ENCODE measurements at regions not wholly inside any gene's neighbourhood (a gene's known extent, or its start where the extent isn't known, plus 50 kb on each side); places are given as distances from the start of the nearest gene placed in this dataset.
"Not testable (repeated sequence)": the region's sequence is repeated elsewhere in the genome, so short reads cannot be mapped to it uniquely, and the experiment has no call there.

GRCh38 chr7:51918581-51918980 is 602.0 kb upstream of the COBL start:
- Histone ChIP-seq H3K27ac (ENCODE audit: low read length) (no peak overlapping the region), H3K4me1 (ENCODE audit: control insufficient read depth in 1 of 2, insufficient read depth in 2 of 2, low read length in 2 of 2) (no peaks in the 10 kb centered on the region), H3K27me3 (ENCODE audit: low read depth, low read length) (no peaks in the 10 kb centered on the region), H3K9me3 (ENCODE audit: control insufficient read depth in 1 of 2, low read length in 2 of 2) (no peaks in the 10 kb centered on the region), H3K4me3 (ENCODE audit: low read depth in 1 of 2, low read length in 2 of 2) (no peak overlapping the region), H3K36me3 (ENCODE audit: control insufficient read depth in 1 of 2, insufficient read depth in 2 of 2, low read length in 2 of 2) (no peaks in the 10 kb centered on the region)

- no peak overlapping the region for H3K4me3 ChIP-seq (ENCODE audit: low read depth in 1 of 2, low read length in 2 of 2)
- H3K36me3 ChIP-seq (ENCODE audit: control insufficient read depth in 1 of 2, insufficient read depth in 2 of 2, low read length in 2 of 2): no peaks in the 10 kb centered on the region
- H3K9me3 ChIP-seq (ENCODE audit: control insufficient read depth in 1 of 2, low read length in 2 of 2): peaks cover 0 to 5% of the 10 kb centered on the region in 2 donors
- no peak overlapping the region for H3K27ac ChIP-seq (ENCODE audit: low read length)
- H3K27me3 ChIP-seq (ENCODE audit: low read depth, low read length): no peaks in the 10 kb centered on the region
- H3K4me1 ChIP-seq (ENCODE audit: control insufficient read depth in 1 of 2, insufficient read depth in 2 of 2, low read length in 2 of 2): no peaks in the 10 kb centered on the region
Observed at GRCh38 chr7:51901489-51901840, 584.9 kb upstream of the COBL start.

- H3K4me1 ChIP-seq (ENCODE audit: control insufficient read depth in 1 of 2, insufficient read depth in 2 of 2, low read length in 2 of 2); H3K36me3 ChIP-seq (ENCODE audit: control insufficient read depth in 1 of 2, insufficient read depth in 2 of 2, low read length in 2 of 2); H3K27me3 ChIP-seq (ENCODE audit: low read depth, low read length); H3K9me3 ChIP-seq (ENCODE audit: control insufficient read depth in 1 of 2, low read length in 2 of 2); H3K4me3 ChIP-seq (ENCODE audit: low read depth in 1 of 2, low read length in 2 of 2); H3K27ac ChIP-seq (ENCODE audit: low read length): not testable (repeated sequence)
Observed at GRCh38 chr7:51900755-51901488, 584.3 kb upstream of the COBL start.

- Histone ChIP-seq H3K27ac (ENCODE audit: low read length) (no peak overlapping the region), H3K27me3 (ENCODE audit: low read depth, low read length) (no peaks in the 10 kb centered on the region), H3K4me3 (ENCODE audit: low read depth in 1 of 2, low read length in 2 of 2) (no peak overlapping the region), H3K9me3 (ENCODE audit: control insufficient read depth in 1 of 2, low read length in 2 of 2) (peaks cover 0 to 5% of the 10 kb centered on the region in 2 donors), H3K4me1 (ENCODE audit: control insufficient read depth in 1 of 2, insufficient read depth in 2 of 2, low read length in 2 of 2) (no peaks in the 10 kb centered on the region), H3K36me3 (ENCODE audit: control insufficient read depth in 1 of 2, insufficient read depth in 2 of 2, low read length in 2 of 2) (no peaks in the 10 kb centered on the region)
Observed at GRCh38 chr7:51899611-51900010, 583.0 kb upstream of the COBL start.

- Histone ChIP-seq H3K4me1 (ENCODE audit: control insufficient read depth in 1 of 2, insufficient read depth in 2 of 2, low read length in 2 of 2) (no peaks in the 10 kb centered on the region), H3K27ac (ENCODE audit: low read length) (no peak overlapping the region), H3K4me3 (ENCODE audit: low read depth in 1 of 2, low read length in 2 of 2) (no peak overlapping the region), H3K9me3 (ENCODE audit: control insufficient read depth in 1 of 2, low read length in 2 of 2) (no peaks in the 10 kb centered on the region), H3K36me3 (ENCODE audit: control insufficient read depth in 1 of 2, insufficient read depth in 2 of 2, low read length in 2 of 2) (no peaks in the 10 kb centered on the region), H3K27me3 (ENCODE audit: low read depth, low read length) (no peaks in the 10 kb centered on the region)
Observed at GRCh38 chr7:51882412-51882811, 565.8 kb upstream of the COBL start.

GRCh38 chr7:51881309-51881708 is 564.7 kb upstream of the COBL start:
- no peak overlapping the region for H3K27ac ChIP-seq (ENCODE audit: low read length)
- H3K36me3 ChIP-seq (ENCODE audit: control insufficient read depth in 1 of 2, insufficient read depth in 2 of 2, low read length in 2 of 2): no peaks in the 10 kb centered on the region
- no peaks in the 10 kb centered on the region for H3K27me3 ChIP-seq (ENCODE audit: low read depth, low read length)
- H3K9me3 ChIP-seq (ENCODE audit: control insufficient read depth in 1 of 2, low read length in 2 of 2): no peaks in the 10 kb centered on the region
- H3K4me1 ChIP-seq (ENCODE audit: control insufficient read depth in 1 of 2, insufficient read depth in 2 of 2, low read length in 2 of 2): no peaks in the 10 kb centered on the region
- H3K4me3 ChIP-seq (ENCODE audit: low read depth in 1 of 2, low read length in 2 of 2): no peak overlapping the region

- Histone ChIP-seq H3K27me3 (ENCODE audit: low read depth, low read length) (no peaks in the 10 kb centered on the region), H3K36me3 (ENCODE audit: control insufficient read depth in 1 of 2, insufficient read depth in 2 of 2, low read length in 2 of 2) (no peaks in the 10 kb centered on the region), H3K27ac (ENCODE audit: low read length) (no peak overlapping the region), H3K4me1 (ENCODE audit: control insufficient read depth in 1 of 2, insufficient read depth in 2 of 2, low read length in 2 of 2) (no peaks in the 10 kb centered on the region), H3K9me3 (ENCODE audit: control insufficient read depth in 1 of 2, low read length in 2 of 2) (no peaks in the 10 kb centered on the region), H3K4me3 (ENCODE audit: low read depth in 1 of 2, low read length in 2 of 2) (no peak overlapping the region)
Observed at GRCh38 chr7:51878865-51879264, 562.3 kb upstream of the COBL start.

GRCh38 chr7:51869452-51869851 is 552.8 kb upstream of the COBL start:
- no peaks in the 10 kb centered on the region for H3K4me1 ChIP-seq (ENCODE audit: control insufficient read depth in 1 of 2, insufficient read depth in 2 of 2, low read length in 2 of 2)
- H3K9me3 ChIP-seq (ENCODE audit: control insufficient read depth in 1 of 2, low read length in 2 of 2): no peaks in the 10 kb centered on the region
- no peak overlapping the region for H3K27ac ChIP-seq (ENCODE audit: low read length)
- no peaks in the 10 kb centered on the region for H3K36me3 ChIP-seq (ENCODE audit: control insufficient read depth in 1 of 2, insufficient read depth in 2 of 2, low read length in 2 of 2)
- no peak overlapping the region for H3K4me3 ChIP-seq (ENCODE audit: low read depth in 1 of 2, low read length in 2 of 2)
- no peaks in the 10 kb centered on the region for H3K27me3 ChIP-seq (ENCODE audit: low read depth, low read length)

GRCh38 chr7:51867117-51867516 is 550.5 kb upstream of the COBL start:
- Histone ChIP-seq H3K4me1 (ENCODE audit: control insufficient read depth in 1 of 2, insufficient read depth in 2 of 2, low read length in 2 of 2) (no peaks in the 10 kb centered on the region), H3K27ac (ENCODE audit: low read length) (no peak overlapping the region), H3K4me3 (ENCODE audit: low read depth in 1 of 2, low read length in 2 of 2) (no peak overlapping the region), H3K27me3 (ENCODE audit: low read depth, low read length) (no peaks in the 10 kb centered on the region), H3K36me3 (ENCODE audit: control insufficient read depth in 1 of 2, insufficient read depth in 2 of 2, low read length in 2 of 2) (no peaks in the 10 kb centered on the region), H3K9me3 (ENCODE audit: control insufficient read depth in 1 of 2, low read length in 2 of 2) (no peaks in the 10 kb centered on the region)

- H3K4me3 ChIP-seq (ENCODE audit: low read depth in 1 of 2, low read length in 2 of 2): no peak overlapping the region
Observed at GRCh38 chr7:51860305-51860704, 543.7 kb upstream of the COBL start.

GRCh38 chr7:51850126-51850525 is 533.5 kb upstream of the COBL start:
- no peaks in the 10 kb centered on the region for H3K36me3 ChIP-seq (ENCODE audit: control insufficient read depth in 1 of 2, insufficient read depth in 2 of 2, low read length in 2 of 2)
- H3K4me1 ChIP-seq (ENCODE audit: control insufficient read depth in 1 of 2, insufficient read depth in 2 of 2, low read length in 2 of 2): no peaks in the 10 kb centered on the region
- no peak overlapping the region for H3K27ac ChIP-seq (ENCODE audit: low read length)
- H3K4me3 ChIP-seq (ENCODE audit: low read depth in 1 of 2, low read length in 2 of 2): no peak overlapping the region
- no peaks in the 10 kb centered on the region for H3K27me3 ChIP-seq (ENCODE audit: low read depth, low read length)
- H3K9me3 ChIP-seq (ENCODE audit: control insufficient read depth in 1 of 2, low read length in 2 of 2): peaks cover 0 to 24% of the 10 kb centered on the region in 2 donors

More at GRCh38 chr7:51860305-51860704, 543.7 kb upstream of the COBL start:
- Histone ChIP-seq H3K27ac (ENCODE audit: low read length) (no peak overlapping the region), H3K36me3 (ENCODE audit: control insufficient read depth in 1 of 2, insufficient read depth in 2 of 2, low read length in 2 of 2) (no peaks in the 10 kb centered on the region), H3K27me3 (ENCODE audit: low read depth, low read length) (no peaks in the 10 kb centered on the region), H3K9me3 (ENCODE audit: control insufficient read depth in 1 of 2, low read length in 2 of 2) (peaks cover 0 to 3% of the 10 kb centered on the region in 2 donors), H3K4me1 (ENCODE audit: control insufficient read depth in 1 of 2, insufficient read depth in 2 of 2, low read length in 2 of 2) (no peaks in the 10 kb centered on the region)

GRCh38 chr7:51847461-51848134 is 531.0 kb upstream of the COBL start:
- Histone ChIP-seq H3K4me3 (ENCODE audit: low read depth in 1 of 2, low read length in 2 of 2) (no peak overlapping the region), H3K4me1 (ENCODE audit: control insufficient read depth in 1 of 2, insufficient read depth in 2 of 2, low read length in 2 of 2) (no peaks in the 10 kb centered on the region), H3K27me3 (ENCODE audit: low read depth, low read length) (no peaks in the 10 kb centered on the region), H3K27ac (ENCODE audit: low read length) (no peak overlapping the region), H3K9me3 (ENCODE audit: control insufficient read depth in 1 of 2, low read length in 2 of 2) (peaks cover 0 to 13% of the 10 kb centered on the region in 2 donors), H3K36me3 (ENCODE audit: control insufficient read depth in 1 of 2, insufficient read depth in 2 of 2, low read length in 2 of 2) (no peaks in the 10 kb centered on the region)

Data from muscle layer of duodenum (tissue), 2 donors.